ENCODE measurements at regions not wholly inside any gene's neighbourhood (a gene's known extent, or its start where the extent isn't known, plus 50 kb on each side); places are given as distances from the start of the nearest gene placed in this dataset.

DNA sequence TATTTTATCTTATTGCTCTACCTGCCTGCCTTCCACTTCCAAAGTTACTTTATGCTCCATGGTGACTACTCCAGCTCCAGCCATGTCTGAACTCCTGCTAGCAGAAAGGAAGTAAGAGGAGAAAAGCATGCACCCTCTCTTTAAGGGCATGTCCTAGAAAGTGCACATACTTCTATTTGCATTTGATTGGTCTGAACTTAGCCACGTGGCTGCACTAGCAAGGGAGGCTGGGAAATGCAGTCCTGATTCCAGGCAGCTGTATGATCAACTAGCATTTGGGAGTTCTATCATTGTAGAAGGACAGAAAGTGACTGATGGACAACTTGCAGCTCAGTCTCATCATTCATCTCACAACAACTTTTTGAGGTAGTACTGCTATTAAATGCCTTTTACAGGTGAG, 515.7 kb downstream of the BUD13 start:
- no peak for DNase-seq (ENCODE audit: low spot score)
- ChIA-PET POLR2A (ENCODE audit: low non-redundant PET) (no interaction called here), CTCF (interaction anchor here (0.7 kb wide), 1 partner anchor 168 kb away, joined by 4 read pairs; no protein-coding TSS in a partner anchor)
- H3K27ac ChIP-seq = no peak overlapping the region
- TF ChIP-seq, protein P1, sequence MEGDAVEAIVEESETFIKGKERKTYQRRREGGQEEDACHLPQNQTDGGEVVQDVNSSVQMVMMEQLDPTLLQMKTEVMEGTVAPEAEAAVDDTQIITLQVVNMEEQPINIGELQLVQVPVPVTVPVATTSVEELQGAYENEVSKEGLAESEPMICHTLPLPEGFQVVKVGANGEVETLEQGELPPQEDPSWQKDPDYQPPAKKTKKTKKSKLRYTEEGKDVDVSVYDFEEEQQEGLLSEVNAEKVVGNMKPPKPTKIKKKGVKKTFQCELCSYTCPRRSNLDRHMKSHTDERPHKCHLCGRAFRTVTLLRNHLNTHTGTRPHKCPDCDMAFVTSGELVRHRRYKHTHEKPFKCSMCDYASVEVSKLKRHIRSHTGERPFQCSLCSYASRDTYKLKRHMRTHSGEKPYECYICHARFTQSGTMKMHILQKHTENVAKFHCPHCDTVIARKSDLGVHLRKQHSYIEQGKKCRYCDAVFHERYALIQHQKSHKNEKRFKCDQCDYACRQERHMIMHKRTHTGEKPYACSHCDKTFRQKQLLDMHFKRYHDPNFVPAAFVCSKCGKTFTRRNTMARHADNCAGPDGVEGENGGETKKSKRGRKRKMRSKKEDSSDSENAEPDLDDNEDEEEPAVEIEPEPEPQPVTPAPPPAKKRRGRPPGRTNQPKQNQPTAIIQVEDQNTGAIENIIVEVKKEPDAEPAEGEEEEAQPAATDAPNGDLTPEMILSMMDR (conservative IDR thresholded peaks at IDR 0.05; ENCODE audit: low read depth) = no peak

DNA sequence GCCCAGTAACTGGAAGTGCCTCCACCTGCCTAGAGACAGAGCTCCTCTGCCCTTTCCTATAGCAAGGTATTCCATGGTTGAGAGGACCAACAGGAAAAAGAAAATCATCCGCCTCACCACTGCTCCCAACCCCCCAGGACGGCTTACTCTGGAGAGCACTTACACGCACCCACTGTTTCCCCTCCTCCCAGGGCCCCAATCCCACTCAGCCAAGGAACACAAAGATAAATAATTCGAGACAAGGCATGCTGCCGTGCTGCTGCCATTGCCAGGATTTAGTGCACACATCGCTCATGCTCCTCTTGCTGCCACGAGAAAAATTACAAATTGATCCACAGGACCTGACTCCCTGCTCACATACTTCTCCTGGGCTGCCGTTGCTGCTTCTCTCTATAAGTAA, 516.6 kb downstream of the BUD13 start:
- no peak for DNase-seq (ENCODE audit: low spot score)
- POLR2A ChIA-PET (ENCODE audit: low non-redundant PET) = no interaction called here
- TF ChIP-seq, protein P1 (conservative IDR thresholded peaks at IDR 0.05; ENCODE audit: low read depth) = no peak
- CTCF ChIA-PET = no interaction called here
- no peak overlapping the region for H3K27ac ChIP-seq

DNA sequence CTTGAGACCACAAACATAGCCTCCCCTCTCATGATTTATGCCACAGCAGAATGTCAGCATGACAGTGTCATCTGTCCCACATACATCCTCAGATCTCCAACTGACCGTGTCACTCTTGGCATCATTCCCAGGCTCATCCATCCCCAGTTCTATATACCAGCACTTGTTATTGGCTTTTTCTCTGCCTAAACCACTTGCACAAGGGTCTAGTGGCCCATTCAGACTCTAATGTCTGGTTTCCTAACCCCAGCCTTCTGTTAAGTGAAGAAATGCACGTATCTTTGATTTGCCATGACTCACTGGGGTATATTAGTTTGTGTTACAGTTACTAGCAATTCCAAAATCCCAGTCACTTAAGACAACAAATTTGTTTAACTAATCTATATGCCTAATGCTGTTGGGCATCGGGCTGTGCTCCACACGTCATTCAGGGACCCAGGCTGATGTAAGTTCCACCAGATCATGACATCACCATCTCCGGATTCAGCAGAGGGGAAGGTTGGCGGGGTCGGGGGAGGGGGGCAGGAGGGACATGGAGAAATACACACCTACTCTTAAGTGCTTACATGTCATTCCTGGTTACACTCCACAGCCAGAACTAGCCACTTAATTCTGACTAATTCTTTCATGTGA, 517.4 kb downstream of the BUD13 start:
- TF ChIP-seq, protein P1 (conservative IDR thresholded peaks at IDR 0.05; ENCODE audit: low read depth) = no peak
- DNase-seq (ENCODE audit: low spot score) = no peak
- ChIA-PET POLR2A (ENCODE audit: low non-redundant PET) (no interaction called here), CTCF (no interaction called here)
- H3K27ac ChIP-seq = no peak overlapping the region

DNA sequence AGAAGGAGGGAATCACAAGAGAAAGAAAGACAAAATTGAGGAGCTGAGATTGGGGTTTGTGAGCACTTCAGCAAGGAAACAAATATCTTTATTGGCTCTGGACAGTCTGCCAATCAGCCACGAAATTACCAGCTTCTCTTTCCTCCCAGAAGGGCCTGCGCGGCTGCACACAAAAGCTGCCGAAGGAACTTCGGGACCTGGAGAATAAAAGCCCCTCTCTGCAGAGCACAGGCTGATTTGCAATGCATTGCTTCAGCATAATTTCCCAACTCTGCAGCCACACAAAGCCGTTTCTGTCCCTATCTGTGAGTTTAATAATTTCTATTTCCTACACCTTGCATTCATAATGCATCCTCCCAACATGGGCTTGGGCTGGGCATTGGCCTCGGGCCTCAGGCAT, 522.6 kb downstream of the BUD13 start:
- H3K27ac ChIP-seq = no peak overlapping the region
- CTCF ChIA-PET = no interaction called here
- TF ChIP-seq, protein P1 (conservative IDR thresholded peaks at IDR 0.05; ENCODE audit: low read depth) = no peak
- DNase-seq (ENCODE audit: low spot score) = no peak
- POLR2A ChIA-PET (ENCODE audit: low non-redundant PET) = no interaction called here

DNA sequence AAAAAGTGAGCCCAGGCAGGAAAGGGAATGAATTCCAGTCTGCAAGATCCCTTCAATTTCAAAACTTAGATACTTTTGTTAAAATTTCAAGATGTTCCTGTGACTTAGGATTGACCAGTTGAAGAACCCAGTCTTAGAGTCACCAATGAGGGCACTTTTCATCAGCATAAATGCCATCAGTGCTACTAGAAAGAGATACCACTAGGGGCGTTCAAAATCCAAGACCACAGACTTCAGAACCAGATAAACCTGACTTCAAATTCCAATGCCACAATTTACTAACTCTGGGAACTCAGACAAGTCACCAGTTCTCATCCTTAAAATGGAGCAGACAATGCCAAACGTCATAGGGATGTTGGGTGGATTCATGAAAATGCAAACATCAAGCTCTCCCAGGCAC, 523.2 kb downstream of the BUD13 start:
- POLR2A ChIA-PET (ENCODE audit: low non-redundant PET) = no interaction called here
- TF ChIP-seq, protein P1 (conservative IDR thresholded peaks at IDR 0.05; ENCODE audit: low read depth) = no peak
- DNase-seq (ENCODE audit: low spot score) = no peak
- CTCF ChIA-PET = no interaction called here
- no peak overlapping the region for H3K27ac ChIP-seq

DNA sequence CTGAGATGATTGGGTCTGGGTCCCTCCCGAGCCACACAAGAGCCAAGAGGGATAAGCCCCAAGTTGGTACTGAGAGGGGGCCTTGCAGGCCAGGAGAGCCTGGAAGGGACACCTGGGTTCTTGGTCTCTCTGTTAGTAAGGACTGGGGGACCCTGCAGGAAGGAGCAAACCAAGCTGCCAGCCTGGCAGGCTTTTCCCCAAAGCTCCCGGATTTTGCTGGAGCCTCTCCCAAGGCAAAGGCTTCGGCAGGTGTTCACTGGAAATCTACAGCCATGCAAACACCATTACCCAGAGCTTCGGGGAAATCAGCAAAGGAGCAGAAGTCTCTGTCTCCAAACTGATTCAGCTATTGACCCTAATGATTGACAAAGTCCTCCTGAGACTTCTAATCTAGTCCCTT, 527.9 kb downstream of the BUD13 start:
- ChIA-PET POLR2A (ENCODE audit: low non-redundant PET) (no interaction called here), CTCF (no interaction called here)
- no peak for DNase-seq (ENCODE audit: low spot score)
- TF ChIP-seq, protein P1 (conservative IDR thresholded peaks at IDR 0.05; ENCODE audit: low read depth) = no peak
- no peak overlapping the region for H3K27ac ChIP-seq
